ENCODE measurements at regions not wholly inside any gene's neighbourhood (a gene's known extent, or its start where the extent isn't known, plus 50 kb on each side); places are given as distances from the start of the nearest gene placed in this dataset.

GRCh38 chr9:75429531-75430475 is 341.5 kb downstream of the OSTF1 start:
- Histone ChIP-seq H3K4me1 (ENCODE audit: insufficient read depth, low read length) (no peaks in the 10 kb centered on the region), H3K27ac (ENCODE audit: insufficient read length, low read depth, low read length) (no peak overlapping the region), H3K79me1 (ENCODE audit: insufficient read depth, low read depth, low read length, poor library complexity, severe bottlenecking) (no peaks in the 10 kb centered on the region), H3K27me3 (ENCODE audit: insufficient read depth, low read length) (no peaks in the 10 kb centered on the region), H3K23ac (ENCODE audit: insufficient read length, low read depth, low read length) (no peak overlapping the region), H2BK20ac (ENCODE audit: low read depth, low read length, poor library complexity, severe bottlenecking) (no peak overlapping the region), H3K9me3 (ENCODE audit: control insufficient read depth, low read depth, low read length) (no peaks in the 10 kb centered on the region), H3K4ac (ENCODE audit: low read depth, low read length) (no peak overlapping the region), H2AFZ (ENCODE audit: low read length) (no peak overlapping the region), H4K8ac (replicated peaks; ENCODE audit: insufficient read length, low read depth, low read length) (no peak overlapping the region), H3K56ac (ENCODE audit: insufficient read length, low read depth, low read length) (no peak overlapping the region), H4K20me1 (ENCODE audit: control insufficient read depth, insufficient read depth, insufficient read length) (no peaks in the 10 kb centered on the region), H3K79me2 (ENCODE audit: insufficient read depth, low read length) (no peaks in the 10 kb centered on the region), H2AK5ac (ENCODE audit: insufficient read length, low read length) (no peak overlapping the region), H3K4me2 (ENCODE audit: insufficient read depth, insufficient read length, low read length) (no peak overlapping the region), H2BK5ac (ENCODE audit: insufficient read length, low read length) (no peak overlapping the region), H3T11ph (ENCODE audit: low read length) (no peak overlapping the region), H2BK120ac (ENCODE audit: low read depth, low read length, poor library complexity, severe bottlenecking) (no peak overlapping the region), H2BK12ac (ENCODE audit: insufficient read length, low read depth, low read length) (no peak overlapping the region), H3K9ac (ENCODE audit: extremely low read depth, insufficient read length, low read length) (no peak overlapping the region), H4K5ac (ENCODE audit: insufficient read length, low read depth, low read length) (no peak overlapping the region), H4K91ac (ENCODE audit: insufficient read length, low read depth, low read length) (no peak overlapping the region), H3K18ac (ENCODE audit: insufficient read length, low read depth, low read length) (no peak overlapping the region), H3K23me2 (ENCODE audit: insufficient read length, low read depth, low read length, poor library complexity, severe bottlenecking) (no peaks in the 10 kb centered on the region), H3K14ac (ENCODE audit: insufficient read depth, low read length) (no peak overlapping the region), H2BK15ac (ENCODE audit: low read depth, low read length) (no peak overlapping the region)
- Mint-ChIP-seq H3K4me1 (peaks cover 0 to 4% of the 10 kb centered on the region in 2 experiments; a peak in 1 of 4 replicates), H3K27ac (no peak overlapping the region), H3K9me3 (no peaks in the 10 kb centered on the region), H3K4me3 (no peak overlapping the region), H3K36me3 (ENCODE audit: insufficient read depth in 1 of 3, low read depth in 3 of 3) (no peaks in the 10 kb centered on the region), H3K27me3 (ENCODE audit: low read depth) (no peaks in the 10 kb centered on the region)
- DNase-seq = no peak
- TF ChIP-seq CTCF (conservative IDR thresholded peaks at IDR 0.05) = no peak
- WGBS (ENCODE audit: extremely low coverage, insufficient read length, low lambda C conversion rate) = no CpG with 5 or more reads among the region's 3 CpGs

All from H9 (cell line).